ENCODE measurements at regions not wholly inside any gene's neighbourhood (a gene's known extent, or its start where the extent isn't known, plus 50 kb on each side); places are given as distances from the start of the nearest gene placed in this dataset.

- no peak overlapping the region for H3K27ac ChIP-seq
- TF ChIP-seq CTCF (conservative IDR thresholded peaks at IDR 0.05) = no peak
Measured at GRCh38 chr11:119934267-119934666, 203.6 kb downstream of the TRIM29 start.

DNA sequence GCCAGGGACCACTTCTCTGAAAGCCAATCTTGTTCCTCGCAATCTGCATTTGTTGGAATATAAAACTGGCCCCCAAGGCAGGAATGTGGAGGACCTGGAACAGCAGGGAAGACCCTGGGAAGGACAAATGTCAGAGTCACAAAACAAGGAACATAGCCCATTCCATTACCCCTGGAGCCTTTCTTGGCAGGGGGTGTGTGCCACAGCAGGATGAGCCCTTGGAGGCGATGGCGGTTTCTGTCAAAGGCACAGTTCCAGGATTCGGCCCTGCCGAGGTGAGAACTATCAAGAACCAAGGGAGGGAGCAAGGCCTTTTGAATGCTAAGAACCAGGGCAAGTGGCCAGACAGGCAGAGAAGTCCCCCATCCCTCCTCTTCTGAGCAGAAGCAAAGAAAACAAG lies 204.3 kb downstream of the TRIM29 start:
- no peak overlapping the region for H3K27ac ChIP-seq
- TF ChIP-seq CTCF (conservative IDR thresholded peaks at IDR 0.05) = no peak

DNA sequence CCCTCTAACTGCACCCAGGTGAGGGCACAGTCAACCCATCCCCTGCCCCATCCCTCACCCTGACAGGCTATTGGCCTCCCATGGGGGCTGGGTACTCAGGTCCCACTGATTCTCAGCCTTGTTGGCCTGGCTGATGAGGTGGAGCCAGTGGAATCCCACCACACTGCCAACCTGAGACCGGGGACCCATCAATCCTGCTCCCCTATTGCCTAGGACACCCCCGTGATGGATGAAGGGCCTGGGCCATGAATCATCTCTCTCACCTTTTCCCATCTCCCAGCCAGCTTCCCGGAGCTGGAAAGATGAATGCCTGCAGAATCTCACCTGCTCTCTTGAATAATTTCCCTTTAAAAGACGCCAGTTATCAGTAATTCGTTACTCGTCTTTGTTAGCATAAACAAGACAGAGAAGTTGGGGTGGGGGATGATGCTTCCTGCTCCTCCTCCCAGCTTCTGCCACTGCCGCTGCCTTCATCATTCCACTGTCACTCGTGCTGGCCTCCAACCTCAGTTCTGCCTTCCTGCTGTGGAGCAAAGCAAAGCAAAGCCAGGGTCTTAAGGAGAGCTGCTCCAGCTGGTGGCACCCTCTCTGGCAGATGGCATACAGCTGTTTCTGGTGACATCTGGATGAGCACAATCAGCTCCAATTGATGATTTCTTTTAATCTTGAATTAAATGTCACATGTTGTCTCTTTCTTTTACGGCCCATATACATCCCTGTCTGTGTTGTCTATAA lies 204.0 kb upstream of the NECTIN1 start:
- no peak overlapping the region for H3K27ac ChIP-seq
- TF ChIP-seq CTCF (conservative IDR thresholded peaks at IDR 0.05) = no peak

DNA sequence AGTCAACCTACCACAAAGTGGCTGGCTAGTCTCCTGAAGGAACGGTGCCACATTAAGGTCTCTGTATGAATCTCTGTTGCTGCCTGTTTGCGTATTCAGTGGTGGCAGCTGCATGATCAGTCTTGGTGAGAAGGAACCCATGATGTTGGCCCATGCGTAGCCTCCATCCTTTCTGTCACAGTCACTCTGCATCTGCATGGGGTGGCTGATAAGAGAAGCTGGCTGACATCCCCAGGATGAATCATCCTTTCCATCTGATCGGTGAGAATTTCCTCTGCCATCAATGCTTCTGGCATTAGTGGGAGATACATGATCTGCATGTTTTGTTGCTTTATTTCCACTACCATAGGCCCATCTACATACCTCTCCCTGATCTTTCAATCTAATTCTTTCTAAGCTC lies 199.0 kb upstream of the NECTIN1 start:
- no peak overlapping the region for H3K27ac ChIP-seq
- TF ChIP-seq CTCF (conservative IDR thresholded peaks at IDR 0.05) = no peak

DNA sequence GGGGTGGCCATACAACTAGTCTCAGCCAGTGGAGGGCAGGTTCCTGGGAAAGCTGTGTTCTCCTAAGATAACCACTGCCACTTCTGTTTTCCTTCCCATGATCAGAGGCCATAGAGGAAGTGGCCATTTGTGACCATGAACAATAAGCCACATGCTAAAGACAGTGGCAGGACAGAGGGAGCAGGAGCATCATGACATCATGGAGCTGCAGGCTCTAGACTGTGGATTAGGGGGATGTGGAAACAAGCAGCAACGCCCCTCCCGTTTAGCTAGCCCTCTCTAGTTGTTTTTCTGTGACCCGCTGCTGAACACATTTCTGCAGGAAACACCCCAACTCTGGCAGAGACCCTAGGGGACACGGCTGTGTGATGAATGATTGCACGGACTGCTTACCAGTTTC lies 195.0 kb upstream of the NECTIN1 start:
- H3K27ac ChIP-seq = no peak overlapping the region
- no peak for TF ChIP-seq CTCF (conservative IDR thresholded peaks at IDR 0.05)

DNA sequence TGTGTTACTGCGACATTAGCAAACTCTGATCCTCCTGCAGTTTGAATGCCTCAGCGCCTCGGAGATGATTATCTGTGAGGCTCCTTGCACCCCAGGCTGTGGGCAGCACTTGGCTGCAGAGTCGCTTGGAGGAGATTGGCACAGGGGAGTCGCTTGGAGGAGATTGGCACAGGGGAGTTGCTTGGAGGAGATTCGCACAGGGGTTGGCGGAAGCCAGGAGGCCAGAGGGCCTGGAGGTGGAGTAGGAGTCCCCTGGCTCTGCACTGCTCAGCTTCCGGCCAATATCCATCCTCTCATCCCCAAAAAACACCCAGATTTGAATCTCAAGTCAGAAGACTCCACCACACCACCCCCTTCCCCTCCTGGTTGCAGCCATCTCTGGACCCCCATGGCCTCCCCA lies 192.6 kb upstream of the NECTIN1 start:
- TF ChIP-seq CTCF (conservative IDR thresholded peaks at IDR 0.05) = no peak
- no peak overlapping the region for H3K27ac ChIP-seq

GRCh38 chr11:119920666-119921387 lies 191.8 kb upstream of the NECTIN1 start:
- no peak overlapping the region for H3K27ac ChIP-seq
- TF ChIP-seq CTCF (conservative IDR thresholded peaks at IDR 0.05) = no peak

Measured in VCaP (cell line).